Keratinocyte (primary cell): ENCODE measurements at regions not wholly inside any gene's neighbourhood (a gene's known extent, or its start where the extent isn't known, plus 50 kb on each side); places are given as distances from the start of the nearest gene placed in this dataset.

Source experiments
- DNase-seq: peaks from one replicate; pipeline ENCODE4 v3.0.0-alpha.2; 2011; ENCODE audit warnings: low read depth, missing footprints, low spot score
- FAIRE-seq: peaks from 2 replicates; lab custom pipeline; 2011; peaks lifted over from hg19 to GRCh38; lab: Jason Lieb, UNC
- H2AFZ ChIP-seq: 2 replicates; pipeline ENCODE4 v1.6.0; 2012; ENCODE audit warnings: low read length, control low read depth, inconsistent platforms; ENCODE audit not compliant: control insufficient read depth
- H3K27ac ChIP-seq: 2 replicates; pipeline ENCODE4 v1.5.1; 2011; ENCODE audit warnings: low read length; ENCODE audit not compliant: control insufficient read depth, insufficient read depth
- H3K27me3 ChIP-seq: 3 replicates; pipeline ENCODE4 v1.6.0; 2011; ENCODE audit warnings: low read length; ENCODE audit not compliant: control insufficient read depth, insufficient read depth; ENCODE audit errors: extremely low read depth
- H3K36me3 ChIP-seq, 2 experiments: 2 replicates in 1 of 2; 3 replicates in 1 of 2; pipeline ENCODE4 v1.5.1; 2011; ENCODE audit warnings: low read length in 2 of 2, mild to moderate bottlenecking in 1 of 2; ENCODE audit not compliant: control insufficient read depth in 2 of 2, insufficient read depth in 2 of 2; ENCODE audit errors: extremely low read depth in 1 of 2
- H3K4me1 ChIP-seq: 3 replicates; pipeline ENCODE4 v1.5.1; 2011; ENCODE audit warnings: low read length; ENCODE audit not compliant: control insufficient read depth, insufficient read depth; ENCODE audit errors: extremely low read depth
- H3K4me2 ChIP-seq: 3 replicates; pipeline ENCODE4 v1.6.0; 2011; ENCODE audit warnings: low read depth, low read length; ENCODE audit not compliant: control insufficient read depth, insufficient read depth; ENCODE audit errors: extremely low read depth
- H3K4me3 ChIP-seq, 3 experiments: fragments of 200-600 bp in 1 of 3; sonication (generic) in 1 of 3; 2 replicates in 2 of 3; 3 replicates in 1 of 3; pipeline ENCODE4 v1.5.1; 2011 to 2016; ENCODE audit warnings: low read length in 3 of 3, mild to moderate bottlenecking in 3 of 3, control low read depth in 2 of 3, inconsistent platforms in 1 of 3, low read depth in 1 of 3, mixed read lengths in 1 of 3, mixed run types in 1 of 3, moderate library complexity in 1 of 3; ENCODE audit not compliant: control insufficient read depth in 2 of 3, insufficient read depth in 2 of 3; ENCODE audit errors: extremely low read depth in 1 of 3
- H3K79me2 ChIP-seq: 2 replicates; pipeline ENCODE4 v1.6.0; 2012; ENCODE audit warnings: low read length; ENCODE audit not compliant: control insufficient read depth, insufficient read depth
- H3K9ac ChIP-seq: 3 replicates; pipeline ENCODE4 v1.6.0; 2011; ENCODE audit warnings: low read length; ENCODE audit not compliant: control insufficient read depth, insufficient read depth; ENCODE audit errors: extremely low read depth
- H3K9me1 ChIP-seq: 3 replicates; pipeline ENCODE4 v1.6.0; 2011; ENCODE audit warnings: low read length; ENCODE audit not compliant: control insufficient read depth, insufficient read depth; ENCODE audit errors: extremely low read depth
- H3K9me3 ChIP-seq: 2 replicates; pipeline ENCODE4 v1.5.1; 2012; ENCODE audit warnings: low read depth, low read length; ENCODE audit not compliant: control insufficient read depth
- H4K20me1 ChIP-seq: 3 replicates; pipeline ENCODE4 v1.6.0; 2011; ENCODE audit warnings: low read length; ENCODE audit not compliant: control insufficient read depth, insufficient read depth; ENCODE audit errors: extremely low read depth
- EZH2 ChIP-seq: IDR thresholded peaks from one replicate; pipeline ENCODE4 v1.6.1; 2012; ENCODE audit warnings: inconsistent platforms, mild to moderate bottlenecking, low read length, moderate library complexity
- dilution Hi-C: fragments of 300-500 bp; cut with MboI; formaldehyde crosslinking; loops from one replicate; pipeline ENCODE4 v1.7.0; 2020; ENCODE audit warnings: low sequenced_read_pairs; ENCODE audit not compliant: extremely low pct_ligation_motif_present
- TF ChIP-seq, protein P1 (sequence below), 3 experiments: IDR thresholded peaks in 1 of 3; conservative IDR thresholded peaks in 1 of 3; optimal IDR thresholded peaks in 1 of 3; 2 replicates in 2 of 3; 3 replicates in 1 of 3; pipeline versions ENCODE3 to v1.5.1; 2011; ENCODE audit warnings: low read length in 3 of 3, mild to moderate bottlenecking in 3 of 3, moderate library complexity in 2 of 3, control low read depth in 1 of 3, inconsistent platforms in 1 of 3; ENCODE audit not compliant: insufficient read depth in 2 of 3; ENCODE audit errors: extremely low read depth in 1 of 3

- TF ChIP-seq, protein P1, sequence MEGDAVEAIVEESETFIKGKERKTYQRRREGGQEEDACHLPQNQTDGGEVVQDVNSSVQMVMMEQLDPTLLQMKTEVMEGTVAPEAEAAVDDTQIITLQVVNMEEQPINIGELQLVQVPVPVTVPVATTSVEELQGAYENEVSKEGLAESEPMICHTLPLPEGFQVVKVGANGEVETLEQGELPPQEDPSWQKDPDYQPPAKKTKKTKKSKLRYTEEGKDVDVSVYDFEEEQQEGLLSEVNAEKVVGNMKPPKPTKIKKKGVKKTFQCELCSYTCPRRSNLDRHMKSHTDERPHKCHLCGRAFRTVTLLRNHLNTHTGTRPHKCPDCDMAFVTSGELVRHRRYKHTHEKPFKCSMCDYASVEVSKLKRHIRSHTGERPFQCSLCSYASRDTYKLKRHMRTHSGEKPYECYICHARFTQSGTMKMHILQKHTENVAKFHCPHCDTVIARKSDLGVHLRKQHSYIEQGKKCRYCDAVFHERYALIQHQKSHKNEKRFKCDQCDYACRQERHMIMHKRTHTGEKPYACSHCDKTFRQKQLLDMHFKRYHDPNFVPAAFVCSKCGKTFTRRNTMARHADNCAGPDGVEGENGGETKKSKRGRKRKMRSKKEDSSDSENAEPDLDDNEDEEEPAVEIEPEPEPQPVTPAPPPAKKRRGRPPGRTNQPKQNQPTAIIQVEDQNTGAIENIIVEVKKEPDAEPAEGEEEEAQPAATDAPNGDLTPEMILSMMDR (optimal IDR thresholded peaks at IDR 0.05 in 1 of 3, IDR thresholded peaks at IDR 0.05 in 1 of 3, conservative IDR thresholded peaks at IDR 0.05 in 1 of 3; ENCODE audit: extremely low read depth in 1 of 3, insufficient read depth in 2 of 3, low read length in 3 of 3), result no peak
- TF ChIP-seq EZH2, result no peak
- H3K9me3 ChIP-seq, result no peaks in the 10 kb centered on the region
- no peak for FAIRE-seq
- DNase-seq, result no peak
- no peak overlapping the region for H3K27ac ChIP-seq
- no peak overlapping the region for H3K4me3 ChIP-seq
- H2AFZ ChIP-seq, result no peak overlapping the region
- no peaks in the 10 kb centered on the region for H4K20me1 ChIP-seq
- no peak overlapping the region for H3K9ac ChIP-seq
- no peaks in the 10 kb centered on the region for H3K9me1 ChIP-seq
- H3K36me3 ChIP-seq, result no peaks in the 10 kb centered on the region
- no peak overlapping the region for H3K4me2 ChIP-seq
- H3K27me3 ChIP-seq, result no peaks in the 10 kb centered on the region
- no peaks in the 10 kb centered on the region for H3K79me2 ChIP-seq
- H3K4me1 ChIP-seq, result no peaks in the 10 kb centered on the region
- dilution Hi-C loops, result no loop called here
Measured at GRCh38 chr4:116386856-116387255, 698.5 kb downstream of the TRAM1L1 start.

DNA sequence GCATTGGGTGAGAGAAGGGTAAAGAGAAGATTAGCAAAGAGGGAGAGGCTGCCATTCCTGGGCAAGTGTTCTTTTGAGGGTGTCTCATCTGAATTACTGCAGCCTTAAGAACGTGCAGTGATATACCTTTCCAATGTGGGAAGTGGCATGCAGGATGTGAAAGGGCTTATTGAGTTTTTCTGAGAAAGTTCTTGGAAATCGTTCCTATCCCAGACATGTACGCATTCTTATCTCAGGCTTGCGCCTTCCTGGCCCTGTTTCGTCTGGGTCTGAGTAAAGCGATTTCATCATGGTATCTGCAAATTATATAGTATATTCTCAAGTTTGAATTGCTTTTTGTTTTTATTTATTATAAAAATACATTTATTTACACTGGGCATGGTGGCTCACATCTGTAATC is 699.8 kb downstream of the TRAM1L1 start:
- Histone ChIP-seq H3K36me3 (no peaks in the 10 kb centered on the region), H3K79me2 (no peaks in the 10 kb centered on the region), H3K9me1 (no peaks in the 10 kb centered on the region), H3K9me3 (no peaks in the 10 kb centered on the region), H3K4me2 (no peak overlapping the region), H3K9ac (no peak overlapping the region), H3K4me3 (no peak overlapping the region), H3K4me1 (no peaks in the 10 kb centered on the region), H4K20me1 (no peaks in the 10 kb centered on the region), H2AFZ (no peak overlapping the region), H3K27ac (no peak overlapping the region), H3K27me3 (no peaks in the 10 kb centered on the region)
- TF ChIP-seq EZH2, result no peak
- TF ChIP-seq, protein P1 (optimal IDR thresholded peaks at IDR 0.05 in 1 of 3, IDR thresholded peaks at IDR 0.05 in 1 of 3, conservative IDR thresholded peaks at IDR 0.05 in 1 of 3; ENCODE audit: extremely low read depth in 1 of 3, insufficient read depth in 2 of 3, low read length in 3 of 3), result no peak
- dilution Hi-C loops, result no loop called here
- FAIRE-seq (no peak), DNase-seq (no peak)
